ENCODE measurements at regions not wholly inside any gene's neighbourhood (a gene's known extent, or its start where the extent isn't known, plus 50 kb on each side); places are given as distances from the start of the nearest gene placed in this dataset.

DNA sequence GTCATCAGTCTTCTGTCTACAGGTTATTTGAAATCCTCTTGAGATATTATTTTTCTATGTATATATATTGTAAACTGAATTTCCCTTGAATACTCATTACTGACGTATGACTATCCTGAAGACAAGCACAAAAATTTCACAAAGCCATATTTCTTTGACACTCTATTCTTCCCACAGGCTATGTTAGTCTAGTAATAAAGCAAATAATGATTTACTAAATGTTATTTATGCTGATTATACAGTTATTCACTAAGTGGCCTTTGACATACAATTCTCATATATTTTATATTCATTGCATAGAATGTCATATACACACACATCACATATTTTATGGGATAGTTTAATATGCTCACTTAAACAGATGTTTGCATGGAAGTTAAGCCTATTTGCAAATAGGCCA lies 793.0 kb upstream of the GRAMD2B start:
- Mint-ChIP-seq H3K4me1 (ENCODE audit: low read depth) (no peaks in the 10 kb centered on the region), H3K27ac (no peak overlapping the region), H3K36me3 (ENCODE audit: insufficient read depth) (no peaks in the 10 kb centered on the region), H3K27me3 (no peaks in the 10 kb centered on the region), H3K4me3 (ENCODE audit: low read depth) (no peak overlapping the region), H3K9me3 (ENCODE audit: low read depth) (peaks cover 3% of the 10 kb centered on the region)
- no peak for DNase-seq (ENCODE audit: low spot score, unreplicated experiment)
- TF ChIP-seq, protein P1, sequence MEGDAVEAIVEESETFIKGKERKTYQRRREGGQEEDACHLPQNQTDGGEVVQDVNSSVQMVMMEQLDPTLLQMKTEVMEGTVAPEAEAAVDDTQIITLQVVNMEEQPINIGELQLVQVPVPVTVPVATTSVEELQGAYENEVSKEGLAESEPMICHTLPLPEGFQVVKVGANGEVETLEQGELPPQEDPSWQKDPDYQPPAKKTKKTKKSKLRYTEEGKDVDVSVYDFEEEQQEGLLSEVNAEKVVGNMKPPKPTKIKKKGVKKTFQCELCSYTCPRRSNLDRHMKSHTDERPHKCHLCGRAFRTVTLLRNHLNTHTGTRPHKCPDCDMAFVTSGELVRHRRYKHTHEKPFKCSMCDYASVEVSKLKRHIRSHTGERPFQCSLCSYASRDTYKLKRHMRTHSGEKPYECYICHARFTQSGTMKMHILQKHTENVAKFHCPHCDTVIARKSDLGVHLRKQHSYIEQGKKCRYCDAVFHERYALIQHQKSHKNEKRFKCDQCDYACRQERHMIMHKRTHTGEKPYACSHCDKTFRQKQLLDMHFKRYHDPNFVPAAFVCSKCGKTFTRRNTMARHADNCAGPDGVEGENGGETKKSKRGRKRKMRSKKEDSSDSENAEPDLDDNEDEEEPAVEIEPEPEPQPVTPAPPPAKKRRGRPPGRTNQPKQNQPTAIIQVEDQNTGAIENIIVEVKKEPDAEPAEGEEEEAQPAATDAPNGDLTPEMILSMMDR (IDR thresholded peaks at IDR 0.05; ENCODE audit: unreplicated experiment), result no peak

DNA sequence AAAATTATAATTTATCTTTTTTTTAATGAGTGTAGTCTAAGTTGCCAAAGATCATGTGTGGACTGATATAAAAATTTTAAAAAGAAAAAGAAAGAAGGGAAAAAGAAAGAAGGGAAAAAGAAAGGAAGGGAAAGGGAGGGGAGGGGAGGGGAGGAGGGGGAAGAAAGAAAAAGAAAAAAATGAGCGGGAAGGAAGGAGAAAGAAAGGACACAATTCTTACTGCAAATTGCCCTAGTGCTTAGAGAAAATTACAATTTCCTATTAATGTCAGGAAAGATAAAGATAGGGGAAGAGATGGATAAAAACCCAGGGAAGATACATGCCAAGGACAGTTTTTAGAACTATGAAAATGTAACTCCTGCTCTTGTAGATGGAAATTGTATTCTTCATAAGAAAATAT lies 789.7 kb upstream of the GRAMD2B start:
- TF ChIP-seq, protein P1 (IDR thresholded peaks at IDR 0.05; ENCODE audit: unreplicated experiment), result no peak
- peaks cover 3% of the 10 kb centered on the region for H3K4me1 Mint-ChIP-seq (ENCODE audit: low read depth)
- H3K4me3 Mint-ChIP-seq (ENCODE audit: low read depth), result no peak overlapping the region
- peaks cover 4% of the 10 kb centered on the region for H3K9me3 Mint-ChIP-seq (ENCODE audit: low read depth)
- H3K36me3 Mint-ChIP-seq (ENCODE audit: insufficient read depth), result no peaks in the 10 kb centered on the region
- H3K27me3 Mint-ChIP-seq, result no peaks in the 10 kb centered on the region
- DNase-seq (ENCODE audit: low spot score, unreplicated experiment), result no peak
- no peak overlapping the region for H3K27ac Mint-ChIP-seq

DNA sequence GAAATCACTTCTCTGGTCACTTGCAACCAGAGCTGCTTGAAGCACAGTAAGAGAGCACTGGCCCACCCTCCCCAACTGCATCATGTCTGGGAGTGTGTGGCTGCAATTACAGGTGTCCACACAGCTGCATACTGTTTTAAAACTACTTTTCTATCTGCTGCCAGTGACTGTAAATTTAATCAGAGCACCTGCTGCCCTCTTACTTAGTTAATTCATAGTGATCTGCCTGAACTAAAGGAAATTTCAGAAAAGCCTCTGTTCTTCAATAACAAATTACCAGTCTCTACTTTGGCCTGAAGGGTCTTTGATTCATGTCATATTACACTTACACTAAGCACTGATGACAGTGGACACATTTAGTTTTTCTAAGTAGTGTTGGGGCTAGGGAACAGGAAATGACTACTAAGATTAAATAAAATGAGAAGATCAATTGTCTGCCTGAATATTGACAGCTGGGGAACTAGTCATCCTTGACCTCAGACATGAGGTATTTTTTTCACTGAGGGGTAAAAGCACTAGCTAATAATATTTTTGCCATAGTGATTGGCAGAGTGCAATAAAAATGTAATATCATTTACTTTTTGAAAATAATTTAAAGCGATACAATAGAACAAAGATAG lies 788.9 kb upstream of the GRAMD2B start:
- Mint-ChIP-seq H3K27ac (no peak overlapping the region), H3K9me3 (ENCODE audit: low read depth) (peaks cover 4% of the 10 kb centered on the region), H3K36me3 (ENCODE audit: insufficient read depth) (no peaks in the 10 kb centered on the region), H3K4me3 (ENCODE audit: low read depth) (no peak overlapping the region), H3K27me3 (no peaks in the 10 kb centered on the region), H3K4me1 (ENCODE audit: low read depth) (peaks cover 7% of the 10 kb centered on the region)
- TF ChIP-seq, protein P1 (IDR thresholded peaks at IDR 0.05; ENCODE audit: unreplicated experiment), result no peak
- no peak for DNase-seq (ENCODE audit: low spot score, unreplicated experiment)

DNA sequence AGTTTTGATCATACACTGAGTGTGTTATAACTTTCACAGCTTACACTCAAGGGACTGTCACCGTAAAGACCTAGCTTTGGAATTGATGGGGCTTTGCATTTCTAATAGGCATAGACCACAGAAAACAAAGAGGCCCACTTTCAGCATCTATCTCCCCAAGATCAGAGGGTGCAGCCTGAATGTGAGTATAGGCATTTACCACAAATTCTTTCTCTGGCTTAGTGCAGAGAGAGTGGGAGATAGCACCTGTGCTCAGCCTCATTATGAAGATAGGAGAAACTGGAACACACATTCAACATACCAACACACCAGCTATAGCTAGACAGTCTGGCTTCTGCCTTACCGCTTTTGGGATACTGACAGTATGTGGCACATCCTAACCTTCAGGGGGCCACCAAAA lies 783.4 kb upstream of the GRAMD2B start:
- DNase-seq (ENCODE audit: low spot score, unreplicated experiment), result no peak
- Mint-ChIP-seq H3K27me3 (no peaks in the 10 kb centered on the region), H3K27ac (no peak overlapping the region), H3K36me3 (ENCODE audit: insufficient read depth) (peaks cover 4% of the 10 kb centered on the region), H3K4me3 (ENCODE audit: low read depth) (no peak overlapping the region), H3K9me3 (ENCODE audit: low read depth) (peaks cover 35% of the 10 kb centered on the region), H3K4me1 (ENCODE audit: low read depth) (peaks cover 15% of the 10 kb centered on the region)
- TF ChIP-seq, protein P1 (IDR thresholded peaks at IDR 0.05; ENCODE audit: unreplicated experiment), result no peak

DNA sequence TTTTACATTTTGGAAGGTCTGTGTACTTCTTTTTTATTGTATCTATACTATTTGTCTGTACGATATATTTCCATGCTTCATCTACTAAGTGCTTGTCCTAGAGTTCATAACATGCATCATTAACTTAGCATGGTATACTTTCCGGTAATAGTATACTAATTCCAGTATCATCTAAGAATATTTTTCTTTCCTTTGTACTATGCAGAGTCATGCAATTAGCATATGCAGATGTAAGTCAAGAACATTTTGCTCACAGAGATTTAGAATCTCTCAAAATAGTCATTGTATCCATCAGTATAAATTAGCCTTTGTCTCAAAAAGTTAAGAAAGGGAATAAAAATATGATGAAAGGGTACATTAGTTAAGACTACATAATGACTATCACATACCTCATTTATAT lies 770.4 kb upstream of the GRAMD2B start:
- peaks cover 4% of the 10 kb centered on the region for H3K9me3 Mint-ChIP-seq (ENCODE audit: low read depth)
- no peak overlapping the region for H3K4me3 Mint-ChIP-seq (ENCODE audit: low read depth)
- H3K27ac Mint-ChIP-seq, result no peak overlapping the region
- no peak for DNase-seq (ENCODE audit: low spot score, unreplicated experiment)
- no peaks in the 10 kb centered on the region for H3K36me3 Mint-ChIP-seq (ENCODE audit: insufficient read depth)
- TF ChIP-seq, protein P1 (IDR thresholded peaks at IDR 0.05; ENCODE audit: unreplicated experiment), result no peak
- peaks cover 22% of the 10 kb centered on the region for H3K4me1 Mint-ChIP-seq (ENCODE audit: low read depth)
- H3K27me3 Mint-ChIP-seq, result no peaks in the 10 kb centered on the region
